ENCODE measurements at regions not wholly inside any gene's neighbourhood (a gene's known extent, or its start where the extent isn't known, plus 50 kb on each side); places are given as distances from the start of the nearest gene placed in this dataset.
"Not testable (repeated sequence)": the region's sequence is repeated elsewhere in the genome, so short reads cannot be mapped to it uniquely, and the experiment has no call there.

- not testable (repeated sequence) for DNase-seq (ENCODE audit: low read depth)
Measured at GRCh38 chr4:18159117-18159912, 137.8 kb upstream of the LCORL start.

DNA sequence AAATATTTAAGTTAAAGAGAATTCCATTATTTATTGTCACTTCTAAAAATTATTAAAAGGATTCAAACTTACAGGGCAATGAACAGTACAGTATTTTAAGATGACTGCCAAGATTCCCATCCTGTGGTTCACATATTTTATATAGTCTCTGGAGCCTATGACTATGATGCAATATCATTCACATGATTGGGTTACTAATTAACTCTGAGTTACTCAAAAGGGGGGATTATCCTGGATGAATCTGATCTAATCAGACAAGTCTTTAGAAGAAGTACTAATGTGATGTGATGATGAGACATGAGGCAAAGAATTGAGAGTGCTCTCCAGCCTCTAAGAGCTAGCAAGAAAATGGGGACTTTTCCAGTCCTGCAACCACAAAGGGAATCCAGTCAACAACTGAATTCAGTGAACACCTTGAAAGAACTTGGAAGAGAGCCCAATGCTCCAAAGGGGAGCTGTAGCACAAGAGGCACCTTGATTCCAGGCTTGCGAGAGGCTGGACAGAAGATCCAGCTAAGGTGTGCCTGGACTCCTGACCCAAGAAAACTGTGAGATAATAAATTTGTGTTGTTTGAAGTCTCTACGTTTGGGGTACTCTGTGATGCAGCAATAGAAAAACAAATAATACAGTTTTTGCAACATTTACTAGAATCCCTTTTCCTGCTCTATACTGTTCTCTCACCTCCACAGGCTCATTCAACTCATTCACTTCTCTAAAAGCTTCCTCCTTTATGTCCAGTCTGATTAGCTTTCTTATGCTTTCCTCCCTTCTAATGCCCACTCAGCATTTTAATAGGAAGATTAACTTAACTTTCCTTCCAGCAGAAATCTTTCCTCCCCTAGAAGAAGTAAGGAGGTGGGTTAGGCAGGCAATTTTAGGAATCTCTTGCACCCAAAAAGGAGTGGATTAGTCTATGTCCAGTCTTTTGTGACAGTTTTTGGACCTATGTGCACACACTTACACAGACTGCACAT, 133.8 kb upstream of the LCORL start:
- DNase-seq (ENCODE audit: low read depth), result no peak

DNA sequence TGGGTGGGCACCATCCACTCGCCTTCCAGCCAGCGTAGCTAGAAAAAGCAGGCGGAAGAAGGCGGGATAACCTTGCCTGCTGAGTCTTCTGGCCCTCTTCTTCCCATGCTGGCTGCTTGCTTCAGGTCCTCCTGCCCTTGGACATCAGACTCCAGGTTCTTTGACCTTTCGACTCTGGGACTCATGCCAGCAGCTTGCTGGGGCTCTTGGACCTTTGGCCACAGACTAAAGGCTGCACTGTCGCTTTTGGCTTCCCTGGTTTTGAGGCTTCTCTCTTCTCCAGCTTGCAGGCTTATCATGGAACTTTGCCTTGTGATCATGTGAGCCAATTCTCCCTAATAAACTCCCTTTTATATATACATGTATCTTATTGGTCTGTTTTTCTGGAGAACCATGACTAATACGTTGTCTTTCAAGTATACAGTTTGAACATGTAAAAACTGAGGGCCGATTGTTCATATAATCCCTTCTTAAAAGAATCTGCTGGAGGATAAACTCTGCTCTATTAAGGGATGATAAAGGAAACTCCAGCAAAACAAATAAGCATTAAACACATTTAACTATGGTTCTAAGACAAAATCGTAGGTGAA, 116.6 kb upstream of the LCORL start:
- no peak for DNase-seq (ENCODE audit: low read depth)

- DNase-seq (ENCODE audit: low read depth), result no peak
Measured at GRCh38 chr4:18134111-18134510, 112.6 kb upstream of the LCORL start.

DNA sequence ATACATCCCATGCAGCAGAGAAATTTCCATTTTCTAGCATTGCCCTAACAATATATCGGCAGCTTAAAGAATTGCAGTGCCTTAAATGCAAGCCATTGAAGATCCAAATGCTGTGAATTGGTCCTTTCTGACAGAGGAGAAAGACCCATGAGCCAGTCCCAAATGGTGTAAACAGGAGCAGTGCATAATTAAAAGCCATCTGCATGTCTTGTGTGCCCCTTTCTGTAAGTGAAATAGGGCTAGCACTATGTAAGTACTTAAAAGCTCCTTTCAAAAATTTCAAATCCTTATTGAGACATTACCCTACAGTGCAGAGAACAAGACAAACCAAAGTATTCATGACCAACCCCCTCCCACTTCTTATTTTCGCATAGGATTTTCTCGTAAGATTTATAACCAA, 108.7 kb upstream of the LCORL start:
- no peak for DNase-seq (ENCODE audit: low read depth)

GRCh38 chr4:18128241-18128640, 106.7 kb upstream of the LCORL start:
- no peak for DNase-seq (ENCODE audit: low read depth)

GRCh38 chr4:18127030-18127429, 105.5 kb upstream of the LCORL start:
- no peak for DNase-seq (ENCODE audit: low read depth)

- no peak for DNase-seq (ENCODE audit: low read depth)
Measured at GRCh38 chr4:18113710-18114331, 92.3 kb upstream of the LCORL start.

DNA sequence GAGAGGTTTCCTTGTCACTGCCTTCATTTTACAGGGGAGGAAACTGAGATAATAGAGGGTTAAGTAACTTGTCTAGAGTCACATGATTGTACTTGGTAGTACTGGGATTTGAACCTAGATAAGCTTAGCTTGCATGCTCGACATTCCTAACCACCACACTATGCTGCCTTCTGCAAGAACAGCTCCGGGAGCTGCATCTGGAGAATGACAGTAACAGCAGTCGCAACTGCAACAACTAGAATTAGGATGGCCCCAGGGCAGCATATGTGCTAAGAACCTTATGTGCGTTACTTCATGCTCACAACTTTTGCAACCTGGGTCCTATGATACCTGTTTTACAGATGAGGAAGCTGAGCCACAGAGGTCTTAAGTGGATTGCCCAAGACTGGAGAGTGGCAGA, 89.5 kb upstream of the LCORL start:
- no peak for DNase-seq (ENCODE audit: low read depth)

DNA sequence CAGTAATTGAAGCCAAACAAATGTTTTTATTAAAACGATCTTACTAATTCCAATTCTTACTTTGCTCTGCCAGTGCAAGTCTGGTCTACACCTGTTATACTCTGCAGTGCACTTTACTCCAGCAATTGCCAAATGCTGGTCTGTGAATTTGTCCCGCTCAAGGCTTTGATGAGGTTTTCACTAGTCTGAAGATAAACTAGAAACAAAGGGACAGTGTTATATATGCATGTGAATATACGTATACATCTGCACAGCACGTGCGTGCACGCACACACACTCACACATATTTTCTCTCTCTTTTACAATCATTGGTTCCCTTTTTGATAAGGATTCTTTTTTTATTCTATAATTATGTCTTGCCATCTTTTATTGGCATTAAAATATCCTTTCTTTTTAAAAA, 88.5 kb upstream of the LCORL start:
- DNase-seq (ENCODE audit: low read depth), result no peak

- DNase-seq (ENCODE audit: low read depth), result no peak
Measured at GRCh38 chr4:18109676-18110075, 88.1 kb upstream of the LCORL start.

DNA sequence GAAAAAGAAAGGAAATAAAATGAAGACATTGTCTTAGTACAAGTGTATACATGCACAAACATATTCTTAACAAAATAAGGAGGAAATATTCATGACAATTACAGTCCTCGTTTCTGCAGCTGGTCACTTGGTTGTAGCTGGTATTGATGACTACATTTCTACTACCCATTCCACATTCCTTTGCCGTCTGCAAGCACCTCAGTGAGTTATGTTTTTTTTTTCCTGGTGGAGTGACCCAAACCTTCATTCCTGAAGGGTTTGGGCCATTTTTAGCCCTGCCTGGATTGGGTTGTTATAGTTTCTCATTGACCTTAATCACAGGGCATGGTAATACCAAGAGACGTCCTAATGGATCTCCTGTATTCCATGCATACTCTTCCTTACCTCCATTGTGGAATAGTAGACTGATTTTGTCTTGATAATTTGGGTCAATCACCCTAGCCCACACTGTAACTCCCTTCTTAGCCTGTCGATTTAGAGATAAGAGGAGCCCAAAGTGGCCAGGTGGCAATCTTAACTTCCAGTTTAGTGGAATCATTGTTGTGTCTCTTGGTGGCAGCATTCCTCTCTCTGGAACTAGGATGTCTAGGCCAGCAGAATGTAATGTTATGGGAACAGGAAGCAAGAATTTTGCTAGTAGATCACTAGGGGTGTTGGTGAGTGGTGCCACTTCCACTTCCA, 86.4 kb upstream of the LCORL start:
- DNase-seq (ENCODE audit: low read depth), result not testable (repeated sequence)

DNA sequence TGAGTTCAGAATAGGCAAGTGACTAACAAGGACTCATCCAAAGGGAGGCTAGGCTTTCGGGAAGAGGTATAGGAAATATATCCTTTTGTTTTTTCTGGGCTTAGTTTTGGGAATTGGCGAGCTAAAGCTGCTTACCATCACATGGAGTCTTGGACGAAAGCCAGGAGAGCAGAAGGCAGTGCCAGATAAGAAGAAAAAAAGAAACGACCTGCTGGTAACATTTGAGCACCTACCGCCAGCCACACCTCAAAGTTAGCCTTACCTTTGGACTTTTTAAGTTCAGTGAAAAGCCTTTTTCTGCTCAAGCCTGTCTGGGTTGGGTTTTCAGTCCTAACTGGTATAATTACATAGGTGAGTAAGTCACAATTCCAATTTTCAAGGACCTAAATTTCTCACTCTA, 85.1 kb upstream of the LCORL start:
- DNase-seq (ENCODE audit: low read depth), result no peak

DNA sequence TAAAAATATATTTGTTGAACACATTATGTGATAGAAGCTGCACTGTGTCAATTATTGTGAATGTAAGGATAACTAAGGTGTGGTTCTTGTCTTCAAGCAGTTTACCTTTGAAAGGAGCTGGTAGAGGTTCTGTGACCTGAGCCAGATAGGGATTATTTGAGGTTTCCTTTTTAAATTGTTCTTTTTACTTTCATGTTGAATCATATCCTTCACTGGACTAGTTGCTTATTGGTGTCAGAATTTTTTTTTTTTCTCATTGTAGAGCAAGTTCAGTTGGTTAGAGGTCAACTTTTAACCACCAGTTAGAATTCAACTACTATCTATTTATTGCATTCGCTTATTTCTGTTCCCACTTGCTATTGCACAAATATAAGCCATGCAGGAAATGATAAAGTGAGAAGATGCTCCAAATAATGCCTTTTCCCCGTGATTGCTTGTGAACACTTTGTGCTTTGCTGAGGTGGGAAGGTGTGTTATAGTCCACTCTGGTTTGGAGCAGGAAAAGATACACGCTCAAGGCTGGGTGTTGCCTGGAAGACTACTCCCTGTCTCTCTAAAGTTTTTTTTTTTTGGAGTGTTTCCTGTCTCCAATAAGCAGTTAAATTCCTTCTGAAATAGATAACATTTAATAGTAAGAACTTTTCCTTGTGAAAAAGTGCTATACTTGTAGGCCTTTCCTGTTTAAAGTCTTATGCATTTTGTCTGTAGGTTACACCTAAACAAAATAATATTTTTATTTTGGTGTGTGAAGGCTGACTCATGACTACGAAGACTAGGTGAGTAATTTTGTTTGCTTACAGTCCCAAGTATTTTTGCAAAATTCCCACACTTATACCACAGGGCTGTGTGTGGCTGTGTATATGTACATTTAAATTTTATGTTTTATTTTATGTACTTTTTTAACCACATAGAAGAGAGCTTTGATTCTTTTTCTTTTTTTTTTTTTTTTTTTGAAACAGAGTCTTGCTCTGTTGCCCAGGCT, 83.8 kb upstream of the LCORL start:
- no peak for DNase-seq (ENCODE audit: low read depth)

DNA sequence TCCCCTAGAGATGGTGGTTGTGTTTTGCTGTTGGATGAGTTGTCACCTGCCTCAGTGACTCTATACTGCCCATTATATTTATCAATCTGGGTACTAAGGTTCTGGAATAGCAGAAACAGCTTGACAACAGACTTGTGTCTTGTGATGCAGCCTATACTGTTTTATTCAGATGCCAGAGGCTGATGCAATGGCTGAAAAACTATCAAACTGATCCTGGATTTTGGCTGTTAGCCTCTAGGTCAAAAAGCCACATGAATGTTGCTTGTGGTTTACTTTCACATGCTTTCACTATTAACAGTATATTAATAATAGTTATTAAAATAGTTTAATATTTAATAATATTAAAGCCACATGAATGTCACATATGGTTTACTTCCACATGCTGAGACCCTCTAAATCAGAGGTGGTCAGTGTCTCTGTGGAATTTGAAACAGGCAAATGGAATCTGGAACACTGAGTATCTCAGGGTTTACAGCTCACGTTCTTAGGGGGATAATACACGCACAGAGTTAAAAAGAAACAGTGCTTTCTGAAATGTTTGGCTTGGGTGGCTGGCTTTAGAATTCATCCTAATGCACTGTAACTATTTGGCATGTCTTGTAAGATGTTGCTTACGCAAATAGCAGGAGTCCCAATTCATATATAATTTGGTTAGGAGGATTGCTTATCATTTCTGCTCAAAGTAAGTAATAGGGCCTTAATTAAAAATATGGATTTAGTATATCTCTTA, 82.5 kb upstream of the LCORL start:
- no peak for DNase-seq (ENCODE audit: low read depth)

- DNase-seq (ENCODE audit: low read depth), result no peak
Measured at GRCh38 chr4:18100657-18101056, 79.1 kb upstream of the LCORL start.

- DNase-seq (ENCODE audit: low read depth), result not testable (repeated sequence)
Measured at GRCh38 chr4:18090447-18090846, 68.9 kb upstream of the LCORL start.

GRCh38 chr4:18082236-18082635, 60.7 kb upstream of the LCORL start:
- DNase-seq (ENCODE audit: low read depth), result no peak

DNA sequence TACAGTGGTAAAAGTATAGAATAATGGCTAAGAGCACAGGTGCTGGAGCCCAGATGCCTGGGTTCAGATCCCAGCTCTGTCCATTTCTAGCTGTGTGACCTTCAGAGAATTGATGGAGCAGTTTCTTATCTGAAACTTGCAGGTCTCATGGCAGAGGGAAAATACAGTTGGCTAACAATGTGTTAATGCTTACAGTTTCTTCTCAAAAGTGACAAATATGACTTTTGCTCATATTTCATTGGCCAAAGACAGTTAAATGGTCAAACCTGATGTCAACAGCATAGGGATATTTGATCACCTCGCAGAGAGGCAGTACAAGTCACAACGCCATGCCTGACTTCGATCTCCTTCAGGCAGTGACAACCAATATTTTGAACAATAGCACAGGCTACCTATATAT, 60.2 kb upstream of the LCORL start:
- DNase-seq (ENCODE audit: low read depth), result no peak

DNA sequence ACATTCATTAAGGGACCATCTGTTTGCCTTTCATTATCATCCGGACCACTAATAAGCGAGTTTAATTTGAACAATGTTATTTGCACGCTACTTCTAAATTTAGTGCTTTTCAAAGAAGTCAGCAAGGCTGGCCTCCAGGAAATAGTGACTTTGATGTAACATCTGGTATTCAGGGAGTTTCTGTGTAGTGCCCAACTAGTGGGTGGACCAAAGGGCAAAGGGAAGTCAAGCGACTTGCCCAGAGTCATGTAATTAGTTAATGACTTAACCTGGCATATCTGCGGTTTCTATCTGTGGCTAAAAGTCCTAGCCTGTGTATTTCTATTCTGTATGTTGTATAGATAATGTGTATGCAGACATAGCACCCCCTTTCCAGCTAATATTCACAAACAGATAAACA, 56.3 kb upstream of the LCORL start:
- no peak for DNase-seq (ENCODE audit: low read depth)
